ENCODE measurements at regions not wholly inside any gene's neighbourhood (a gene's known extent, or its start where the extent isn't known, plus 50 kb on each side); places are given as distances from the start of the nearest gene placed in this dataset.

DNA sequence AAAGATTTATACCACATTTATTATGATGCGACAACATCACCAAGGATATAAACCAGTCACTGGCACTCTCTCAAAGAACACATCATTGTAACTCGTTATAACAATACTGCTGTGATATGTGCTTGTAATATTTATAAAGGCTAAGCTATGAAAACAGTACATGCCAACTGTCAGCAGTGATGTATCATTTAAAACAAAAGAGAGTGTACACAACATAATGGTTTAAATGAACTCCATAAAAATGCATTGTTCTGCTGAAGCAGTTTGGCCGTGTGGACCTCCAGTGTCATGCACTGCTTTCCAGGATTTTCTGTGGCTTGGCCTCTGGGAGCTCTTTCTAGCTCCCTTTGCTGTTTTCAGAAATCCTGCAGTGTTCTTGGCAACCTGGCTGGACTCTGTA, 215.6 kb downstream of the MTX2 start:
- no peak for TF ChIP-seq GATA3 (IDR thresholded peaks at IDR 0.05; ENCODE audit: low read depth, low read length)
- TF ChIP-seq GATA2 (IDR thresholded peaks at IDR 0.05; ENCODE audit: low read depth, low read length), result no peak

All from SH-SY5Y (cell line).